HEK293 (cell line): ENCODE measurements at regions not wholly inside any gene's neighbourhood (a gene's known extent, or its start where the extent isn't known, plus 50 kb on each side); places are given as distances from the start of the nearest gene placed in this dataset.

Experiments
- CTCF ChIA-PET: fragments of 350-600 bp; formaldehyde crosslinking; extraction: SDS; loops from one replicate; lab custom pipeline; 2021; ENCODE audit warnings: antibody characterized with exemption; lab: Yijun Ruan, JAX
- POLR2A ChIA-PET: fragments of 300-600 bp; formaldehyde crosslinking; extraction: SDS; loops from one replicate; lab custom pipeline; 2020; ENCODE audit warnings: antibody characterized with exemption, inconsistent platforms; lab: Yijun Ruan, JAX
- H3K27ac ChIP-seq: fragments of 200-500 bp; sonication (Bioruptor generic); 2 replicates; pipeline ENCODE4 v1.5.1; 2014; ENCODE audit warnings: low read depth, low read length, control low read depth, inconsistent platforms; ENCODE audit errors: extremely low read depth
- H3K36me3 ChIP-seq, 2 experiments: fragments of 200-500 bp in 1 of 2; sonication (Bioruptor generic) in 1 of 2; 1 replicate in 1 of 2; 2 replicates in 1 of 2; pipeline ENCODE4 v1.5.1; 2014 to 2017; ENCODE audit warnings: inconsistent platforms in 2 of 2, low read length in 2 of 2; ENCODE audit not compliant: control insufficient read depth in 2 of 2, insufficient read depth in 1 of 2
- H3K4me1 ChIP-seq: fragments of 200-500 bp; sonication (Bioruptor generic); 2 replicates; pipeline ENCODE4 v1.5.1; 2014; ENCODE audit warnings: mild to moderate bottlenecking, low read length, inconsistent platforms; ENCODE audit not compliant: control insufficient read depth, insufficient read depth
- H3K4me3 ChIP-seq: 2 replicates; pipeline ENCODE4 v1.5.1; 2011; ENCODE audit warnings: low read depth, mild to moderate bottlenecking, control low read depth, low read length, moderate library complexity
- H3K9me3 ChIP-seq: fragments of 200-500 bp; sonication (Bioruptor generic); 2 replicates; pipeline ENCODE4 v1.5.1; 2014; ENCODE audit warnings: low read depth, low read length, inconsistent platforms; ENCODE audit not compliant: control insufficient read depth, insufficient read depth
- GLI4 ChIP-seq: fragments of 450-650 bp; formaldehyde crosslinking; IDR thresholded peaks from 2 replicates; pipeline ENCODE4 v1.5.1; 2016; ENCODE audit warnings: missing biosample characterization, missing genetic modification characterization
- KLF9 ChIP-seq: fragments of 450-650 bp; formaldehyde crosslinking; IDR thresholded peaks from 2 replicates; pipeline ENCODE4 v1.5.1; 2016; ENCODE audit warnings: missing biosample characterization, missing genetic modification characterization, low read depth
- PRDM1 ChIP-seq: fragments of 450-650 bp; formaldehyde crosslinking; IDR thresholded peaks from 2 replicates; pipeline ENCODE4; 2016; ENCODE audit warnings: missing biosample characterization, missing genetic modification characterization
- PRDM4 ChIP-seq: fragments of 450-650 bp; formaldehyde crosslinking; IDR thresholded peaks from 2 replicates; pipeline ENCODE4 v1.5.1; 2017; ENCODE audit warnings: missing biosample characterization, missing genetic modification characterization
- ZBTB10 ChIP-seq: fragments of 450-650 bp; formaldehyde crosslinking; IDR thresholded peaks from 2 replicates; pipeline ENCODE4 v1.5.1; 2016; ENCODE audit warnings: missing biosample characterization, missing genetic modification characterization
- ZBTB17 ChIP-seq: fragments of 450-650 bp; formaldehyde crosslinking; IDR thresholded peaks from 2 replicates; pipeline ENCODE4 v1.5.1; 2016; ENCODE audit warnings: missing biosample characterization, missing genetic modification characterization
- ZNF10 ChIP-seq: fragments of 450-650 bp; formaldehyde crosslinking; IDR thresholded peaks from 2 replicates; pipeline ENCODE4 v1.5.1; 2017; ENCODE audit warnings: missing biosample characterization, missing genetic modification characterization
- ZNF280C ChIP-seq: fragments of 450-650 bp; formaldehyde crosslinking; IDR thresholded peaks from 2 replicates; pipeline ENCODE4 v1.5.1; 2016; ENCODE audit warnings: missing biosample characterization, missing genetic modification characterization
- ZNF335 ChIP-seq: fragments of 450-650 bp; formaldehyde crosslinking; conservative IDR thresholded peaks from 2 replicates; pipeline ENCODE4 v1.5.1; 2016; ENCODE audit warnings: missing biosample characterization, missing genetic modification characterization
- ZNF37A ChIP-seq: fragments of 450-650 bp; IDR thresholded peaks from 2 replicates; pipeline ENCODE4 v1.5.1; 2018; ENCODE audit warnings: missing biosample characterization, missing genetic modification characterization
- ZNF449 ChIP-seq: fragments of 450-650 bp; formaldehyde crosslinking; IDR thresholded peaks from 2 replicates; pipeline ENCODE4 v1.5.1; 2017; ENCODE audit warnings: missing biosample characterization, mild to moderate bottlenecking, missing genetic modification characterization, moderate library complexity
- ZNF513 ChIP-seq: fragments of 450-650 bp; IDR thresholded peaks from 2 replicates; pipeline ENCODE4 v1.5.1; 2018; ENCODE audit warnings: missing biosample characterization, missing genetic modification characterization
- ZNF529 ChIP-seq: fragments of 450-650 bp; formaldehyde crosslinking; IDR thresholded peaks from 2 replicates; pipeline ENCODE4 v1.5.1; 2017; ENCODE audit warnings: missing genetic modification characterization, missing biosample characterization; ENCODE audit not compliant: insufficient replicate concordance
- ZNF560 ChIP-seq: fragments of 450-650 bp; formaldehyde crosslinking; IDR thresholded peaks from 2 replicates; pipeline ENCODE4 v1.5.1; 2017; ENCODE audit warnings: missing biosample characterization, missing genetic modification characterization, borderline replicate concordance
- ZNF561 ChIP-seq: fragments of 450-650 bp; IDR thresholded peaks from 2 replicates; pipeline ENCODE4 v1.5.1; 2018; ENCODE audit warnings: missing biosample characterization, missing genetic modification characterization, borderline replicate concordance
- ZNF580 ChIP-seq: fragments of 450-650 bp; formaldehyde crosslinking; IDR thresholded peaks from 2 replicates; pipeline ENCODE4 v1.5.1; 2016; ENCODE audit warnings: missing biosample characterization, missing genetic modification characterization

- TF ChIP-seq ZNF449 (tag by site-specific recombination) (no peak), ZBTB17 (tag by site-specific recombination) (peak; percentile 62), ZNF335 (tag by site-specific recombination) (no peak), ZNF513 (tag by site-specific recombination) (peak; percentile 98)
Measured at GRCh38 chrX:2137882-2138281, 362.9 kb downstream of the DHRSX start (continued).

- CTCF ChIA-PET, result no interaction called here
- POLR2A ChIA-PET, result no interaction called here
- Histone ChIP-seq H3K9me3 (no peaks in the 10 kb centered on the region), H3K36me3 (no peaks in the 10 kb centered on the region; a peak in 1 of 3 replicates), H3K27ac (no peak overlapping the region), H3K4me1 (no peaks in the 10 kb centered on the region), H3K4me3 (no peak overlapping the region)
- peak; percentile 91 for TF ChIP-seq ZNF513 (tag by site-specific recombination)
- no peak for TF ChIP-seq ZNF561 (tag by site-specific recombination)
Measured at GRCh38 chrX:2136848-2137247, 363.9 kb downstream of the DHRSX start.

GRCh38 chrX:2135421-2135820, 365.4 kb downstream of the DHRSX start:
- CTCF ChIA-PET, result no interaction called here
- Histone ChIP-seq H3K4me3 (no peak overlapping the region), H3K27ac (no peak overlapping the region), H3K4me1 (no peaks in the 10 kb centered on the region), H3K9me3 (no peaks in the 10 kb centered on the region), H3K36me3 (no peaks in the 10 kb centered on the region; a peak in 1 of 3 replicates)
- POLR2A ChIA-PET, result no interaction called here
- no peak for TF ChIP-seq ZNF560
- TF ChIP-seq GLI4 (tag by site-specific recombination), result no peak
- no peak for TF ChIP-seq ZNF37A (tag by site-specific recombination)
- no peak for TF ChIP-seq ZNF529 (tag by site-specific recombination)
- TF ChIP-seq ZNF280C, result no peak
- TF ChIP-seq ZNF580, result no peak
- peak; percentile 97 for TF ChIP-seq ZNF10
- TF ChIP-seq KLF9 (tag by site-specific recombination), result no peak

- Histone ChIP-seq H3K4me1 (no peaks in the 10 kb centered on the region), H3K9me3 (no peaks in the 10 kb centered on the region), H3K36me3 (no peaks in the 10 kb centered on the region; a peak in 1 of 3 replicates), H3K27ac (no peak overlapping the region), H3K4me3 (no peak overlapping the region)
- POLR2A ChIA-PET, result no interaction called here
- CTCF ChIA-PET, result no interaction called here
- TF ChIP-seq PRDM1 (tag by site-specific recombination) (peak; percentile 54; the same call in 1 of the 2 replicates), ZBTB10 (no peak), PRDM4 (no peak)
Measured at GRCh38 chrX:2134782-2135181, 366.0 kb downstream of the DHRSX start.
